Right hindlimb (tissue), 1 donor: ENCODE measurements at regions not wholly inside any gene's neighbourhood (a gene's known extent, or its start where the extent isn't known, plus 50 kb on each side); places are given as distances from the start of the nearest gene placed in this dataset.
"Not testable (repeated sequence)": the region's sequence is repeated elsewhere in the genome, so short reads cannot be mapped to it uniquely, and the experiment has no call there.

Experiments used
- DNase-seq: peaks from one replicate; pipeline ENCODE4 v3.0.0-alpha.2; 2018

DNA sequence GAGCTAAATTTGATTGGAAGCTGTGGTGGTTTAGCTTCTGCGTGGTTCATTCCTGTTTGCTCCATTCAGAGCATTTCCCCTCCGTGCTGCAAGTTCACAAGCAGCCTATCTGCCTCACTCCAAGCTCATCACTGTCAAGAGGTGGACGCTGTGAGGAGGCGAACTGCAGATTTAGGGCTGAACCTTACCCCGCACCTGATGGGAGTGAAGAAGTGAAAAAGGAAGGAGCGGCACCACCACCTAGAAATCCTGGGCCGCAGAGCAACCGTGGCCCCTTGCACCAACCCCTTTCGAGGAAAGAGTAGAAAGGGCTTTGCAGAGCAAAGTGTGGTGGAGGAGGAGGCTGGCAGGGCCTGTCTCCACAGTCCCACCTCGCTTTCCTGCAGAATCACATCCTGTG lies 117.4 kb downstream of the IER5 start:
- no peak for DNase-seq

DNA sequence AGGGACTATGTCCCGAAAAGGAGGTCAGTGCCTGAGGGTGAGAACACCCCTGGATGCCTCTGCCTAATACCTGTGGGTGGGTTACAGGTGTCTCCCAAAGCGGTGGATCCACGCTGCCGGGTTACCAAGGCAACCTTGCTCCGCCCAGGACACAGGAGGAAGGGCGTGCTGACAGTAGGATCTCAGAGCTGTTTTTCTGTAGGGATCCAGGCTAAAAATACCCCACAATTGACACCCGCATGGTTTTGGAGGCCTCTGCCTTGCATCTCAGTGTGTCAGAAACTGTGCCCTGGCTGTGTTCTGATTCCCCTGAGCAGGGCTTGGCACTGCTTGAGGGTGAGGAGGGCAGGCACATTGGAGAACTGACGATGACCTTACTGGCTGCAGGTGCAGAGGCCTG lies 118.0 kb downstream of the IER5 start:
- DNase-seq = no peak

DNA sequence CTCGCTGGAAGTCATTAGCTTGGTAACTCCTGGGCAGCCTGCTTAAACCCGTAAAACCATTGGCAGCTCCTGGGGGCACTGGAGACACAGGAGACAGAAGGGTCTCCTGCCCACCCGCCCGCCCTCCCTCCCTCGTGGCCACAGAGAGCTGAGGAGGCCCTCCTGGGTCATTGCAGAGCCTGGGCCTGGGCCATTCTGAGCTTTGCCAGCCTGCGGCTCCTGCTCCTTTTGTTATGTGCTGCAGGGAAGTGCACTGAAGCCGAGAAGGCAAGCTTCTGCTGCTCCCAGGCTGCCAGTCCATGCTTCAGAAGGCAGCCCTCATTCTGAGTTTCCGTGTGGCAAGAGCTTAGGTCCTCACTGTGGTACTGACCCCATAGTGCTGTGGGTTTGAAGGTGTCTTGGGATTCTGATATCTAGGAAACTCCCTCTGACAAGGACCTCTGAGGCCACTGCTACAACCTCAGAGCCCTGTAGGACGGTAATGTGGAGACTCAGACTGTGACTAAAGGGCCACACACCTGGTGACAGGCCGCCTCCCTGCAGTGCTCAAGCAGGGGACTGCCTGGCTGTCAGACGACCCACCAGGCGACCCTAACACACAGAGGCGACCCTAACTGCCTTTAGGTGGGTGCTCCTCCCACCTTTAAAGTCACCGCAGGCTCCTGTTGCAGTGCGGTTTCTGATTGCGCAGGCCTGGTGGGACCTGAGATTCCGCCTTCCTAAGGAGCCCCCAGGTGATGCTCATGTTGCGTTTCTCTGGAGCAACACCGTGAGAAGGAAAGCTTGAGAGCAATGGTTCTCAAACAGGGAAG lies 118.7 kb downstream of the IER5 start:
- DNase-seq = no peak

GRCh38 chr1:181208083-181208482 lies 119.6 kb downstream of the IER5 start:
- no peak for DNase-seq

- DNase-seq = no peak
Observed at GRCh38 chr1:181208967-181209366, 120.5 kb downstream of the IER5 start.

- DNase-seq = no peak
Observed at GRCh38 chr1:181213056-181213455, 124.6 kb downstream of the IER5 start.

DNA sequence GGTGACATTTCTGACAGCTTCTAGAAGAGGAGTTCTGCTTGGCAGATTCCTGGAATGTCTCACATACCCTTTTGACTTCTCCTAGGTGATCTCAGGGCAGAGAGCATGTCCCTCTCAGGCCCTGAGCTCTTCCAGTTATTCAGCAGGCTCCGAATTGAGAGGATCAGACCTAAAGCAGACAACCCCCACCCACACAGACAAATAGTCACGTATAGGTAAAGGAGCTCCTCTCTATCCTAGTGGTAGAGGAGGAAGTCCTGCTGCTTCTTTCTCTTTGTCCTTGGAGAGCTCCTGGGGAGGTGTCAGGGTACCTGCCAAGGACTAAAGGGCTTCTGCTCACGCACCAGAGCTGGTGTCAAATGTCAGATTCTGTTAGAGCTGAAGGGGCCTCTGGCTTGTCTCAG lies 128.1 kb downstream of the IER5 start:
- DNase-seq = no peak

- DNase-seq = no peak
Observed at GRCh38 chr1:181219938-181220337, 131.4 kb downstream of the IER5 start.

DNA sequence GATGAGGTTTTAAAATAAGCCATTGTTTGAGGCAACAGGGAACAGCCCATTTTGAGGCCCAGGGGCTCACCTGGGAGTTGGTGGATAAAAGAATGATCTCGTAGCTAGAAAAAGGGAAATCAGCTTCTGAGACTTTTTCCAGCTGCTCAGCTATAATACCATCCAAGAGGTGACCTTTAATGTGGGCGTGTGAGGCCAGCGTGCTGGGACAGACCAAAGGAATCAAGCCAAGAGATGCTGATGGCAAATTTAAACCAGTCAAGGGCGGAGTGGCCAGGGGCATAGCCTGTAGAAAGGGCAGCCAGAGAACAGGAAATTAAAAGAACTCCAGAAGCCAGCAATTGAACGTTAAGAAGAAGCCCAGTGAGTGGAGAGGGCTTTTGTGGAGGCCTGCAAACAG lies 132.6 kb downstream of the IER5 start:
- no peak for DNase-seq

GRCh38 chr1:181222972-181223505 lies 134.5 kb downstream of the IER5 start:
- DNase-seq = no peak

DNA sequence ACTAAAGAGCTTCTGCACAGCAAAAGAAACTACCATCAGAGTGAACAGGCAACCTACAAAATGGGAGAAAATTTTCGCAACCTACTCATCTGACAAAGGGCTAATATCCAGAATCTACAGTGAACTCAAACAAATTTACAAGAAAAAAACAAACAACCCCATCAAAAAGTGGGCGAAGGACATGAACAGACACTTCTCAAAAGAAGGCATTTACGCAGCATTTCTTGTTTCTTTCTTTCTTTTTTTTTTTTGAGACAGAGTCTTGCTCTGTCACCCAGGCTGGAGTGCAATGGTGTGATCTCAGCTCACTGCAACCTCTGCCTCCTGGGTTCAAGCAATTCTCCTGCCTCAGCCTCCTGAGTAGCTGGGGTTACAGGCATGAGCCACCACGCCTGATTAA lies 138.2 kb downstream of the IER5 start:
- not testable (repeated sequence) for DNase-seq

GRCh38 chr1:181239086-181239485 lies 150.6 kb downstream of the IER5 start:
- DNase-seq = no peak

GRCh38 chr1:181246320-181246719 lies 157.8 kb downstream of the IER5 start:
- not testable (repeated sequence) for DNase-seq

GRCh38 chr1:181248361-181248760 lies 159.9 kb downstream of the IER5 start:
- DNase-seq = not testable (repeated sequence)

DNA sequence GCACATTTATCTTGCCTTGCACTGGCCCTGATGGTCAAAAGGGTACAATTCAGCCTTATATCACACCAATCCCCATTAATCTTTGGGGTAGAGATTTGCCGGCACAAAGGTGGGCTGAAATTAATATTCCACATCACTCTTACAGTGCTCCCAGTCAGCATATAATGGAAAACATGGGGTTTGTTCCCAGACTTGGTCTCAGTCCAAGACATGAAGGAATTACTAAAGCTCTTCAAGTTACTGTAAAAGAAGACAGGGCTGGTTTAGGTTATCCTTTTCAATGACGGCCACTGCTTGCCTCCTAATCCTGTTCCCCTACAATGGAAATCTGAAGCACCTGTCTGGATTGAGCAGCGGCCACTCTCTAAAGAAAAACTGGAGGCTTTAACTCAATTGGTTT lies 160.7 kb downstream of the IER5 start:
- DNase-seq = no peak

DNA sequence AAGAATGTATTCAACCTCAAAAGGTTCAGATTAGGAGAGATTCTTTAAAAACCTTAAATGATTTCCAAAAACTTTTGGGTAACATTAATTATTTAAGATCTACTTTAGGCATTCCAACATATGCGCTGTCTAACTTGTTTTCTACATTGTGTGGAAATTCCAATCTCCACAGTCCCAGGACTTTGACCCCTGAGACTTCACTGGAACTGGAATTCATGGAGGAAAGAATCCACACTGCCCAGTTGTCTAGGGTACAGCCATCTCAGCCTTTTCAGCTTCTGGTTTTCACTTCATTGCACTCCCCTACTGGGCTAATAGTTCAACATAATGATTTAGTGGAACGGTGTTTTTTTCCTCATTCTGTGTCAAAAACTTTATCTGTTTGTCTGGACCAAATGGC lies 161.5 kb downstream of the IER5 start:
- no peak for DNase-seq

- DNase-seq = no peak
Observed at GRCh38 chr1:181251001-181251712, 162.7 kb downstream of the IER5 start.

DNA sequence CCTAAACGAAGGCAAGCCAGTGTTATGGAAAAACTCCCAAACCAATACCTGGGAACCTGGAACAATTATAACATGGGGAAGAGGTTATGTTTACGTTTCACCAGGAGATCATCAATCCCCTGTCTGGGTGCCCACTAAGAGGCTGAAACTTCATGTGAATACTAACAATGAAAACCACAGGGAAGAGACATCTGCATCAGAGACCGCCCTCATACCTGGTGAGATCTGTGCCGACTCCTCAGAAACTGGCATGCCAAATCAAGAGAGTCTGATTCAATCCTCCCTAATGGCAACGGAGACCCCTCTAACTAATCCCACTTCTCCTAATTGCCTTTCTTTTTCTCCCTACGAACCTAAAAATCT lies 163.2 kb downstream of the IER5 start:
- no peak for DNase-seq

- DNase-seq = not testable (repeated sequence)
Observed at GRCh38 chr1:181253601-181254000, 165.1 kb downstream of the IER5 start.

GRCh38 chr1:181255270-181255929 lies 166.9 kb downstream of the IER5 start:
- no peak for DNase-seq

DNA sequence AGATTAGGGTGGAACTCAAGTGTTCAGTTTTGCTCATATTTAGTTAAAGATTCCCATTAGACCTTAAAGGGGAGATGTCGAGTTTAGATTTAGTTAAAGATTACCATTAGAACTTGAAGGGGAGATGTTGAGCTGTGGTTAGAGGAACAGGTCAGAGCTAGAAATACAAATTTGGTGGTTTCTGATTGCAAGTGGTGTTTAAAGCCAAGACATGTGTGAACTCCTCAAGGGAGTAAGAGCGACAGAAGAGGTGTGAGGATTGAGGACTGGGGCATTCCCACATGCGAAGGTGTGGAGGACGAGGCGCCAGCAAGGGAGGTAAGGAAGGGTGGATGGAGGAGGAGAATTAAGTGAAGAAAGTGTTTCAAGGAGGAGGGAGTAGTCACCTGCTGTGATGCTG lies 168.6 kb downstream of the IER5 start:
- no peak for DNase-seq

DNA sequence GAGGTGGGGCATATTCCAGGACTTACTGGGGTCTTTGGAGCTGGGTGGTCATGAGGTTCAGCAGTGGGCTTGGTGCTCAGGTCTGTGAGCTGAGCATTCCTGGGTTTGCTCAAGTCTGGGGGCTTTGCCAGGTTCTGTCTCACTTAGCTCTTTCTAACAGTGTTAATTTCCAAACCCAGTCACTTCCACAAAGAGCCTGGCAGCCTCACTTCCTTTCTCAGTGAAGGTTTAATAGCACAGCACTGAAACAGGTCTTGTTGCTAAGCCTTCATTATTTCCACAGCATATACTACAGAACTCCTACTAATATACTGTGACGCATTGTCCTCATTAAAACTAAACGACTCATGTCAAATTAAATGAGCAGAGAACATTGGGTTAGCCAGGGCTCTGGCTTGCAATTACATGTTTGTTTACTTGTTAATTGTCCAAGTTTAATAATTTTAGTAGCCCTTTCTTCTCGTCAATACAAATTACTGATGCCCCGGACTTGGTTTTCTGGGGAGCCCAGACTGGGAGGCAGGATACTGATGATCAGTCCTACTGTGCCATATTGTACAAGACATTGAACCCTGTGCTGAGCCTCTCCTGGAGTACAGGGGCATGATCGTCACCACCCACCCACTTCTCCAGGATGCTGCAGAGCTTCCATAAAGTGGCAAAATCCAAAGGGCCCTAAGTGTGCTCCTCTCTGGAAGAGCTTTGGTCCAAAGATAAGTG lies 170.7 kb downstream of the IER5 start:
- no peak for DNase-seq

GRCh38 chr1:181260271-181260670 lies 171.8 kb downstream of the IER5 start:
- no peak for DNase-seq
